ENCODE measurements at regions not wholly inside any gene's neighbourhood (a gene's known extent, or its start where the extent isn't known, plus 50 kb on each side); places are given as distances from the start of the nearest gene placed in this dataset.

DNA sequence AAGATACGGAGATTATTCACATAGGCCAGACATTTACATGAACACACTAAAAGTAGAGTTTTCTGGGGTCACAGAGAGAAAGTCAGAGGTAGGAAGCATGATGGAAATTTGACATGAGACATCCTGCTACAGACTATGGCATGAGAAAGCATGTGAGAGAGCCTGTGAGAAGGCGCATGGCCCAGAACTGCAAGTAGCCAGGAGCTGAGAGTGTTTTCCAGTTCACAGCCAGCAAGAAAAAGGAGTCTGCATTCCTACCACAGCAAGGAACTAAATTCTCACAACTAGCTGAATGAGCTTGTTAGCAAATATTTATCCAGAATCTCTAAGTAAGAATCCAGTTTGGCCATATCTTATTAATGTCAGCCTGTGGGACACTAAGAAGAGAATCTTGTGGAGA lies 673.3 kb downstream of the BRINP3 start:
- Histone ChIP-seq H3K4me2 (no peak overlapping the region), H3K36me3 (ENCODE audit: insufficient read depth) (no peaks in the 10 kb centered on the region), H3F3A (replicated peaks; ENCODE audit: low read depth) (no peaks in the 10 kb centered on the region), H3K27me3 (ENCODE audit: insufficient read depth) (no peaks in the 10 kb centered on the region), H3K27ac (ENCODE audit: low read depth) (no peak overlapping the region), H3K9me2 (ENCODE audit: insufficient read depth) (no peaks in the 10 kb centered on the region), H2AFZ (peak overlapping the region; percentile 31), H3K79me2 (replicated peaks; ENCODE audit: insufficient read depth) (no peaks in the 10 kb centered on the region), H3K4me1 (ENCODE audit: insufficient read depth) (peaks cover 5% of the 10 kb centered on the region; the same call in 1 of the 2 replicates), H4K20me1 (replicated peaks; ENCODE audit: insufficient read depth) (no peaks in the 10 kb centered on the region), H3K4me3 (no peak overlapping the region)
- TF ChIP-seq, protein P1, sequence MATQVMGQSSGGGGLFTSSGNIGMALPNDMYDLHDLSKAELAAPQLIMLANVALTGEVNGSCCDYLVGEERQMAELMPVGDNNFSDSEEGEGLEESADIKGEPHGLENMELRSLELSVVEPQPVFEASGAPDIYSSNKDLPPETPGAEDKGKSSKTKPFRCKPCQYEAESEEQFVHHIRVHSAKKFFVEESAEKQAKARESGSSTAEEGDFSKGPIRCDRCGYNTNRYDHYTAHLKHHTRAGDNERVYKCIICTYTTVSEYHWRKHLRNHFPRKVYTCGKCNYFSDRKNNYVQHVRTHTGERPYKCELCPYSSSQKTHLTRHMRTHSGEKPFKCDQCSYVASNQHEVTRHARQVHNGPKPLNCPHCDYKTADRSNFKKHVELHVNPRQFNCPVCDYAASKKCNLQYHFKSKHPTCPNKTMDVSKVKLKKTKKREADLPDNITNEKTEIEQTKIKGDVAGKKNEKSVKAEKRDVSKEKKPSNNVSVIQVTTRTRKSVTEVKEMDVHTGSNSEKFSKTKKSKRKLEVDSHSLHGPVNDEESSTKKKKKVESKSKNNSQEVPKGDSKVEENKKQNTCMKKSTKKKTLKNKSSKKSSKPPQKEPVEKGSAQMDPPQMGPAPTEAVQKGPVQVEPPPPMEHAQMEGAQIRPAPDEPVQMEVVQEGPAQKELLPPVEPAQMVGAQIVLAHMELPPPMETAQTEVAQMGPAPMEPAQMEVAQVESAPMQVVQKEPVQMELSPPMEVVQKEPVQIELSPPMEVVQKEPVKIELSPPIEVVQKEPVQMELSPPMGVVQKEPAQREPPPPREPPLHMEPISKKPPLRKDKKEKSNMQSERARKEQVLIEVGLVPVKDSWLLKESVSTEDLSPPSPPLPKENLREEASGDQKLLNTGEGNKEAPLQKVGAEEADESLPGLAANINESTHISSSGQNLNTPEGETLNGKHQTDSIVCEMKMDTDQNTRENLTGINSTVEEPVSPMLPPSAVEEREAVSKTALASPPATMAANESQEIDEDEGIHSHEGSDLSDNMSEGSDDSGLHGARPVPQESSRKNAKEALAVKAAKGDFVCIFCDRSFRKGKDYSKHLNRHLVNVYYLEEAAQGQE (IDR thresholded peaks at IDR 0.05; ENCODE audit: unreplicated experiment): no peak
- TF ChIP-seq, protein P2, sequence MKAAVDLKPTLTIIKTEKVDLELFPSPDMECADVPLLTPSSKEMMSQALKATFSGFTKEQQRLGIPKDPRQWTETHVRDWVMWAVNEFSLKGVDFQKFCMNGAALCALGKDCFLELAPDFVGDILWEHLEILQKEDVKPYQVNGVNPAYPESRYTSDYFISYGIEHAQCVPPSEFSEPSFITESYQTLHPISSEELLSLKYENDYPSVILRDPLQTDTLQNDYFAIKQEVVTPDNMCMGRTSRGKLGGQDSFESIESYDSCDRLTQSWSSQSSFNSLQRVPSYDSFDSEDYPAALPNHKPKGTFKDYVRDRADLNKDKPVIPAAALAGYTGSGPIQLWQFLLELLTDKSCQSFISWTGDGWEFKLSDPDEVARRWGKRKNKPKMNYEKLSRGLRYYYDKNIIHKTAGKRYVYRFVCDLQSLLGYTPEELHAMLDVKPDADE (IDR thresholded peaks at IDR 0.05): no peak
- TF ChIP-seq, protein P3, sequence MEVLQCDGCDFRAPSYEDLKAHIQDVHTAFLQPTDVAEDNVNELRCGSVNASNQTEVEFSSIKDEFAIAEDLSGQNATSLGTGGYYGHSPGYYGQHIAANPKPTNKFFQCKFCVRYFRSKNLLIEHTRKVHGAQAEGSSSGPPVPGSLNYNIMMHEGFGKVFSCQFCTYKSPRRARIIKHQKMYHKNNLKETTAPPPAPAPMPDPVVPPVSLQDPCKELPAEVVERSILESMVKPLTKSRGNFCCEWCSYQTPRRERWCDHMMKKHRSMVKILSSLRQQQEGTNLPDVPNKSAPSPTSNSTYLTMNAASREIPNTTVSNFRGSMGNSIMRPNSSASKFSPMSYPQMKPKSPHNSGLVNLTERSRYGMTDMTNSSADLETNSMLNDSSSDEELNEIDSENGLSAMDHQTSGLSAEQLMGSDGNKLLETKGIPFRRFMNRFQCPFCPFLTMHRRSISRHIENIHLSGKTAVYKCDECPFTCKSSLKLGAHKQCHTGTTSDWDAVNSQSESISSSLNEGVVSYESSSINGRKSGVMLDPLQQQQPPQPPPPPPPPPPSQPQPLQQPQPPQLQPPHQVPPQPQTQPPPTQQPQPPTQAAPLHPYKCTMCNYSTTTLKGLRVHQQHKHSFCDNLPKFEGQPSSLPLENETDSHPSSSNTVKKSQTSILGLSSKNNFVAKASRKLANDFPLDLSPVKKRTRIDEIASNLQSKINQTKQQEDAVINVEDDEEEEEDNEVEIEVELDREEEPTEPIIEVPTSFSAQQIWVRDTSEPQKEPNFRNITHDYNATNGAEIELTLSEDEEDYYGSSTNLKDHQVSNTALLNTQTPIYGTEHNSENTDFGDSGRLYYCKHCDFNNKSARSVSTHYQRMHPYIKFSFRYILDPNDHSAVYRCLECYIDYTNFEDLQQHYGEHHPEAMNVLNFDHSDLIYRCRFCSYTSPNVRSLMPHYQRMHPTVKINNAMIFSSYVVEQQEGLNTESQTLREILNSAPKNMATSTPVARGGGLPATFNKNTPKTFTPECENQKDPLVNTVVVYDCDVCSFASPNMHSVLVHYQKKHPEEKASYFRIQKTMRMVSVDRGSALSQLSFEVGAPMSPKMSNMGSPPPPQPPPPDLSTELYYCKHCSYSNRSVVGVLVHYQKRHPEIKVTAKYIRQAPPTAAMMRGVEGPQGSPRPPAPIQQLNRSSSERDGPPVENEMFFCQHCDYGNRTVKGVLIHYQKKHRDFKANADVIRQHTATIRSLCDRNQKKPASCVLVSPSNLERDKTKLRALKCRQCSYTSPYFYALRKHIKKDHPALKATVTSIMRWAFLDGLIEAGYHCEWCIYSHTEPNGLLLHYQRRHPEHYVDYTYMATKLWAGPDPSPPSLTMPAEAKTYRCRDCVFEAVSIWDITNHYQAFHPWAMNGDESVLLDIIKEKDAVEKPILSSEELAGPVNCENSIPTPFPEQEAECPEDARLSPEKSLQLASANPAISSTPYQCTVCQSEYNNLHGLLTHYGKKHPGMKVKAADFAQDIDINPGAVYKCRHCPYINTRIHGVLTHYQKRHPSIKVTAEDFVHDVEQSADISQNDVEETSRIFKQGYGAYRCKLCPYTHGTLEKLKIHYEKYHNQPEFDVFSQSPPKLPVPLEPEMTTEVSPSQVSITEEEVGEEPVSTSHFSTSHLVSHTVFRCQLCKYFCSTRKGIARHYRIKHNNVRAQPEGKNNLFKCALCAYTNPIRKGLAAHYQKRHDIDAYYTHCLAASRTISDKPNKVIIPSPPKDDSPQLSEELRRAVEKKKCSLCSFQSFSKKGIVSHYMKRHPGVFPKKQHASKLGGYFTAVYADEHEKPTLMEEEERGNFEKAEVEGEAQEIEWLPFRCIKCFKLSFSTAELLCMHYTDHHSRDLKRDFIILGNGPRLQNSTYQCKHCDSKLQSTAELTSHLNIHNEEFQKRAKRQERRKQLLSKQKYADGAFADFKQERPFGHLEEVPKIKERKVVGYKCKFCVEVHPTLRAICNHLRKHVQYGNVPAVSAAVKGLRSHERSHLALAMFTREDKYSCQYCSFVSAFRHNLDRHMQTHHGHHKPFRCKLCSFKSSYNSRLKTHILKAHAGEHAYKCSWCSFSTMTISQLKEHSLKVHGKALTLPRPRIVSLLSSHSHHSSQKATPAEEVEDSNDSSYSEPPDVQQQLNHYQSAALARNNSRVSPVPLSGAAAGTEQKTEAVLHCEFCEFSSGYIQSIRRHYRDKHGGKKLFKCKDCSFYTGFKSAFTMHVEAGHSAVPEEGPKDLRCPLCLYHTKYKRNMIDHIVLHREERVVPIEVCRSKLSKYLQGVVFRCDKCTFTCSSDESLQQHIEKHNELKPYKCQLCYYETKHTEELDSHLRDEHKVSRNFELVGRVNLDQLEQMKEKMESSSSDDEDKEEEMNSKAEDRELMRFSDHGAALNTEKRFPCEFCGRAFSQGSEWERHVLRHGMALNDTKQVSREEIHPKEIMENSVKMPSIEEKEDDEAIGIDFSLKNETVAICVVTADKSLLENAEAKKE (CRISPR knock-in tag; IDR thresholded peaks at IDR 0.05): no peak
- TF ChIP-seq ZNF114 (CRISPR knock-in tag; IDR thresholded peaks at IDR 0.05) (no peak), NANOG (IDR thresholded peaks at IDR 0.05; ENCODE audit: borderline replicate concordance) (no peak), JUNB (IDR thresholded peaks at IDR 0.05; ENCODE audit: unreplicated experiment) (no peak), EZH2 (IDR thresholded peaks at IDR 0.05; ENCODE audit: low read depth, unreplicated experiment) (no peak)
- peaks cover 12% of the 10 kb centered on the region; the same call in 2 of the 3 replicates for H3K4me1 Mint-ChIP-seq
- no peak overlapping the region for H3K27ac Mint-ChIP-seq
- H3K27me3 Mint-ChIP-seq (ENCODE audit: insufficient read depth, low read depth, poor library complexity): no peaks in the 10 kb centered on the region
- DNase-seq (ENCODE audit: low spot score): peak; percentile 19
- no peaks in the 10 kb centered on the region for H3K9me3 Mint-ChIP-seq
- ATAC-seq: peak; percentile 62
- no peaks in the 10 kb centered on the region for H3K36me3 Mint-ChIP-seq (ENCODE audit: low read depth)
- no peak overlapping the region for H3K4me3 Mint-ChIP-seq

Data from GM23338 (cell line).